Erythroblast (primary cell): ENCODE measurements at regions not wholly inside any gene's neighbourhood (a gene's known extent, or its start where the extent isn't known, plus 50 kb on each side); places are given as distances from the start of the nearest gene placed in this dataset.
"Not testable (repeated sequence)": the region's sequence is repeated elsewhere in the genome, so short reads cannot be mapped to it uniquely, and the experiment has no call there.

Experiments used
- DNase-seq, 2 experiments: peaks; one replicate each; lab custom pipeline; 2025; lab: John Stamatoyannopoulos, UW
- GATA1 ChIP-seq: IDR thresholded peaks from 2 replicates; pipeline ENCODE4 v1.6.1; 2011; ENCODE audit warnings: low read depth, mild to moderate bottlenecking, control low read depth, low read length, moderate library complexity
- POLR2A ChIP-seq: IDR thresholded peaks from 2 replicates; pipeline ENCODE4 v1.6.1; 2011; ENCODE audit warnings: mild to moderate bottlenecking, low read length

DNA sequence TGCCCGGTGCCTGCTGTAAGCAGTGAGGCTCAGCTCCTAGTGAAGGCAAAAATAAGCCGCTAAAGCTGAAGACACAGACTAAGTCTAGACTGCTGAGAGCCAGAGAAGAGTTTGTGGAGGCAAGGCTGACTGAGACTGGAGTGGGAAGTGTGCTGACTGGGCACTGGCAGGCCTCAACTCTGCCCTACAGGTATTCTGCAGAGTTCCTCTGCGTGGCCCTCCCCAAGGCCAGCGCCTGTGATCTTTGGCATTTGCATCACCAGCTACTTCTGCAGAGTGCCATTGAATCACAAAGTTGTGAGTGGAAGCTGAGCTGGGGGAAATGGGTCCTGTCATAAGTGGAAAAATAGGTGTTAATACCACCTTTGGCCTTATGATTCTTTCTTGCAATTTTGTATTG is 905.7 kb downstream of the PLA2G4A start:
- no peak for DNase-seq
- TF ChIP-seq POLR2A (no peak), GATA1 (no peak)

DNA sequence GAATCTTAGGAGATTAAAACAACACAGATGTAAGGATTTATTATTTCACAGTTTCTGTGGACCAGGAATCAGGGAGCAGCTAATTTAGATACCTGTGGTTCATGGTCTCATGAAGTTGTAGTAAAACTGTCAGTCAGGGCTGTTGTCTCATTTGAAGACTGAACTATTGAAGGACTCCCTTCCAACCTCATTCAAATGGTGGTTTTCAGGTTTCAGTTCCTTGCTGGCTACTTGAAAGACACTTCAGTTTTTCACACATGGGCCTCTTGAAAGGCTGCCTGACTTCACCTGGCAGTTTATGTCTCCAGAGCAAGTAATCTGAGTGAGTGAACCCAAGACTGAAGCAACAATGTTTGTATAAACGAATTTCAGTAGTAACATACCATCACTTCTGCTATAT is 915.9 kb downstream of the PLA2G4A start:
- no peak for DNase-seq
- TF ChIP-seq POLR2A (no peak), GATA1 (no peak)

DNA sequence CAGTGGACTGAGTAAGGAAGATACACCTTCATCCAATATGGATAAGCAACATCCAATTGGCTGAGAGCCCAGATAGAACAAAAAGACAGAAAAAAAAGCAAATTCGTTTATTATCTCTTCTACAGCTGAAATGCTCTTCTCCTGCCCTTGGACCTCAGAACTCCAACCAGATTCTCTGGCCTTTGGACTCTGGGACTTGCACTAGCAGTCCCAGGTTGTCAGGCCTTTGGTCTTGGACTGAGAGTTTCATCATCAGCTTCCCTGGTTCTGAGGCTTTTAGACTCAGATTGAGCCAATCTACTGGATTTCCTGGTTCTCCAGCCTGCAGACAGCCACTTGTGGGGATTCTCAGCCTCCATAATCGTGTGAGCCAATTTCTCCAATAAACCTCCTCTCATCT is 926.8 kb downstream of the PLA2G4A start:
- DNase-seq = no peak
- TF ChIP-seq GATA1 = no peak
- no peak for TF ChIP-seq POLR2A

DNA sequence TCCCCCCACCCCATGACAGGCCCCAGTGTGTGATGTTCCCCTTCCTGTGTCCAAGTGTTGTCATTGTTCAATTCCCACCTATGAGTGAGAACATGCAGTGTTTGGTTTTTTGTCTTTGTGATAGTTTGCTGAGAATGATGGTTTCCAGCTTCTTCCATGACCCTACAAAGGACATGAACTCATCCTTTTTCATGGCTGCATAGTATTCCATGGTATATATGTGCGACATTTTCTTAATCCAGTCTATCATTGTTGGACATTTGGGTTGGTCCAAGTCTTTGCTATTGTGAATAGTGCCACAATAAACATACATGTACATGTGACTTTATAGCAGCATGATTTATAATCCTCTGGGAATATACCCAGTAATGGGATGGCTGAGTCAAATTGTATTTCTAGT is 927.9 kb downstream of the PLA2G4A start:
- not testable (repeated sequence) for DNase-seq

DNA sequence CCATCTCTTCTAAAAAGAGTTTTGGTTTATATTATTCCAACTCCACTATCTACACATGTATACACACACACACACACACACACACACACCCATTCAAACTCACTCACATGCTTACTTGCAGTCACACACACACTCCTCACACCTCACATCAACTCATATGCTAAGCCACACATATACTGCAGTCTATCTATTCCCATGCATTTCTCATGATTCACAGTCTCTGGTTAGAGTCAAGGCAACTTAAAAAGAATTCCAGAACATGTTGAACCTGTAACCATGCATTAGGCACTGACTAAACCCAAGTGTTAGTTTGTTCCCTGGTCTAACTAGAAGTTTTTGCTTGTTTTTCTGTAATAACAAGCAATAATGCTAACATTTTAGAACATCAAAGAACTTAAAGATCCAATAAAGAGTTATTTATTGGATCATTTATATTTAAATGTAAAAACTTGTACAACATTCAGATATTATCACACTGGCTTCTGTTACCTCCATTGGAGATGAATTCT is 931.1 kb downstream of the PLA2G4A start:
- DNase-seq = no peak
- TF ChIP-seq GATA1 (no peak), POLR2A (no peak)

DNA sequence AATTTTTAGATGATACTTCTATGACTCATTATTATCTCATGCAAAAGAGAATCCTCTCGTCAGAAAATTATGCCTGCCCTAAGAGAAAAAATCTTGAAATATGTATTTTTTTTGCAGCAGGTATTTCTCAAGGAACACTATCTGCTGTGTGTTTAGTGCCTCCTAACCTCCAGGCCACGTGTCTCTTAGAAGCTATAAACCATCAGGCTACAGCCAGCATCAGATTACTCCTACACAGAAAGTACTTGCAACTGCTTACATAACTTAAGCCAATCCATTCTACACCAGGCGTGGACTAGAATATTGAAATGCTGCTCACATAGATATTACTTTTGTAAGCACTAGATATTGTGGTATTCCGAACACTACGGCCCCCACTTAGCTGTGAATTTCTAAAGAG is 933.4 kb downstream of the PLA2G4A start:
- no peak for DNase-seq

DNA sequence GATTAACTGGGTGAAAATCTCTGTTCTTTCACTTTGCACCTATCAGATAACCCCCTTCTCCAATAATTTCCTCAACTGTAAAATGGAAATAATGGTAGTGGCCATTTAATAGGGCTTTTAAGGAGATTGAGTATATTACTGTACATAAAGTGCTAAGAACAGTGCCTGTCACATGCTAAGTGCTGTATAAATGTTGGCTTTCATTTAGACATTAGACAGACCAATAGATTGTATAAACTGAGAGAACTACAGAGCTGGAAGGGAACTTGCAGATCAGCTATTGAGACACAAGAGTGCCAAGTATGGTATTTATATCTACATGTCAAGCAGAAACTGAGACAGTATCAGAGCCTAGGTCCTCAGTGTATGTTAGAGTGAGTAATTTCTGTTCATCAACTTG is 934.7 kb downstream of the PLA2G4A start:
- no peak for DNase-seq
- TF ChIP-seq POLR2A (no peak), GATA1 (no peak)

More for the DNA sequence above, 933.4 kb downstream of the PLA2G4A start:
- no peak for TF ChIP-seq POLR2A
- TF ChIP-seq GATA1 = no peak

DNA sequence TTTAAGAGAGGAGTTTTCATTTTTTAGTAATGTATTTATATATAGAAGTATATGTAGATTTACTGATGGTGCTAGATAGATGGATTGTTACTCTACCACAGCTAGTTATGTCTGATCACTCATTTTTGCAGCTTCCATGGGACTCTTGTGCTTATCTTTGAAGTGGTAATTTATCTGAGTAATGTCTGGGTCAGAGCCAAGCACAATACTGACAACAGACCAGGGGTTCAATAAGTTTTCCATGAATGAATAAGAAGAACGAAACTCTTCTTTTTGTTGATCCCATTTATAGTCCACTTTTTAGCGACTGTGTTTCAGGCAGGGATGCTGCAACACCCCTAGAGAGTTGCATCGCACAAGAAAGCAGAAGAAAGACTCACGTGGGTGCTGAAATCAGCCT is 935.2 kb downstream of the PLA2G4A start:
- no peak for TF ChIP-seq POLR2A
- no peak for DNase-seq

DNA sequence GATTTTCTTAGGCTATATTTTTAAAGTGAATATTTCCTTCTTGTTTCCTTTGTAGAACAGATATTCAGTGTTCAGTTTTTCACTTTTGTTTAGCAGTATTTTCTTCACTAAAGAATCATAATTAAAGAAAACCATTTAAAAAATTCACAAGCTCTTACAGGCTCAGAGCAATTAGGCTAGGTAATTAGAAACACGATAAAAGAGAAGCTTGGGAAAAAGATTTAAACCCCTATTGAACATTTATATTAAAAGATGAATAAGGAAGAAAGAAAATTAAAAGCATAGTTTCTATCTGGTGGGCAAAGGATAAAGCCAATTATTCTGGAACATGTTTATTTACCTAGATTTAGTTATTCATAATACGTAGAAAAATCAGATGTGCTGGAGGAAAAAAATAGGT is 942.6 kb downstream of the PLA2G4A start:
- DNase-seq = no peak
- TF ChIP-seq GATA1 (no peak), POLR2A (no peak)

DNA sequence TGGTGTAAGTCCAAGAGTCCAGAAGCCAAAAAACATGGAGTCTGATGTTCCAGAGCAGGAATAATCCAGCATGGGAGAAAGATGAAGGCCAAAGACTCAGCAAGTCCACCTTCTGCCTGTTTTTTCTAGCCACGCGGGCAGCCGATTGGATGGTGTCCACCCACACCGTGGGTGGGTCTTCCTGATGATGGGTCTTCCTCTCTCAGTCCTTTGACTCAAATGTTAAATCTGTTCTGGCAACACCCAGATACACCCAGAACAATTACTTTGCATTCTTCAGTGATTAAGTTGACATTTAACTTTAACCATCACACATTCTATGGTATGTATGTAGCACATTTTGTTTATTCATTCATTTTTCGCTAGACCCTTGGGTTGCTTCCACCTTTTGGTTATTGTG is 944.4 kb downstream of the PLA2G4A start:
- no peak for TF ChIP-seq POLR2A
- no peak for TF ChIP-seq GATA1
- no peak for DNase-seq

DNA sequence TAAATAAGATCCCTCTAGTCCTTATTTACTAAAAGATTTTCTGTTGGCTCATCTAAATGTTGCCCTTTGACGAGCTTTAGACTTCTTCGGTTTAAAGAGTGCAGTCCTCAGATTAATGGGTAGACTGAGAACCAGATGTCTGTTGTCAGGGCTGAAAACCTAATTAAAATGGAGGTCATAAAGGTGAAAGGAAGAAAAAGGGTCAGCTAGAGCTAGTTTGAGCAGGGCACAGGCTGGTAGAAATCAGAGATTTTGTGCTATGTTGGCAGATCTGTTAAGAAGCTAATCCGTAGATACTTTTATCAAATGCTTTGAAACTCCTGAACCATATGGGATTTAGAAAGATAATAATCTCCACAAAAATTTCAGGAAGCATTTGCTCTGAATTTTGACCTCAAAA is 959.0 kb downstream of the PLA2G4A start:
- TF ChIP-seq POLR2A (no peak), GATA1 (no peak)
- no peak for DNase-seq

DNA sequence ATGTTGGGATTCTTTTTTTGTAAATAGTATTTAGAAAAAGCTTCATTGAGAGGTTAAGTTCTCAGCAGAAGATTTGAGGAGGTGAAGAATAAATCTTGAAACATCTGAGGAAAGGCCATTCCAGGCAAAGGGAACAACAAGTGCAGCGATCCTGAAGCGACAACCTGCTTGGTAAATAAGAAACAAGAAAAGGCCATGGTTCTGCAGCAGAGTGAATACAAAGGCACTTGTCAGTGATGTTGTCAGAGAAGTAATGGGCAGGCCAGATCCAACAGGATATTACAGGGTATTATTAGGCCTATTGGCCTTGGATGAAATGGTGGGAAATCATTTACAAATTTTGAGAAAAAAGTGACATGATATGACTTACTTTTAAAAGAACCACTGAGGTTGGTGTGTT is 960.0 kb downstream of the PLA2G4A start:
- no peak for DNase-seq
- no peak for TF ChIP-seq POLR2A
- no peak for TF ChIP-seq GATA1

DNA sequence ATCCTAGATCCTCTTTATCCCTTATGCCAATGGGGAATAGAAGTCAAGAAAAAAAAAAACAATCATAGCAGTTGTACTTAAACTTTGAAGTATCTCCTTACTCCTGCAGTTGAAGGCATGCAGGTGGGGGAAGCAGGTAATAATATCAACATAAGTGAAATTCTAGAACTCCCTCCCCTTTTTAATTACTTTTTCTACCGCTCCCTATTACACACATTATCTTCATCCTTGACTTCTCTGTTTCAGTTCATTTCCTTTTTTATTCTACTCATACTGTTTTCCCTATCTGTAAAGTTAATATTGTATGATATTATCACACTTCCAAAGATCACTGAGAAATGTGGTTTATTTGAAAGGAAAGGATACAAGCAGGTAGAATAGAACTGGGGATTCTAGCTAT is 962.0 kb downstream of the PLA2G4A start:
- TF ChIP-seq GATA1 (no peak), POLR2A (no peak)
- DNase-seq = no peak

DNA sequence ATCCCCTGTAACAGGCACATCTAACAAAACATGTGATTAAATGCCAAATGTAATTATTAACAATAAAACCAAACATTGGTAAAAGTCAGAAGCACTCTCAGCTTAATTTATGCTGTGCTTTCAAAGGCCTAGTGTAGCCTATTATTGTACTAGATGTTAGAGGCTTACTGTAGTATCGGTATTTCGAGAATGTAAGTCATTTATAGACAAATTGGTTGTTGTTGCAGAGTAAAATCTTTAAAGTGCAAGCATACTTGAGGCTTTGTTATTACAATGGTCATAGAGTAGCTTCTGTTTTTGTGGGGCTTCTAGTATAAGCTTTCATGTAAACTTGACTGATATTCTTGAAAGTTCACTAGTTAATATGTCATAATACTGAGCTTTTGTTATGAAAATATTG is 965.8 kb downstream of the PLA2G4A start:
- no peak for DNase-seq
- TF ChIP-seq GATA1 (no peak), POLR2A (no peak)

DNA sequence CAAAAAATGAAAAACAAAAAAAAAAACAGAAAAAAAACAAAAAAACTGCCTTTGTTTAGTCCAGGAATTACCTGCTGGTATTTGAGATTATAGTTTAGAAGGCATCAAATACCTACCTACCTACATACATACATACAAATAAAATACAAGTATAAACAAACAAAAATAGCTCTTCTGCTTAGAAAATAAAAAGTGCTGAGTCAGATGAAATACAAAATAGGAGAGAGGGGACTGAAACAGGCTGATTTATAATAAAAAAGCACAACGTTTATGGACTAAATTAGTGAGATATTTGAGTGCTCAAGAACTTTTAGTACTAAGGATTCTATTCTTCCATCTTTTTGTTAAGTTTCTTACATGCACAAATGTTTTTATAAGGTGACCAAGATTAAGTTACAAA is 980.8 kb downstream of the PLA2G4A start:
- no peak for DNase-seq
- no peak for TF ChIP-seq POLR2A
- TF ChIP-seq GATA1 = no peak

DNA sequence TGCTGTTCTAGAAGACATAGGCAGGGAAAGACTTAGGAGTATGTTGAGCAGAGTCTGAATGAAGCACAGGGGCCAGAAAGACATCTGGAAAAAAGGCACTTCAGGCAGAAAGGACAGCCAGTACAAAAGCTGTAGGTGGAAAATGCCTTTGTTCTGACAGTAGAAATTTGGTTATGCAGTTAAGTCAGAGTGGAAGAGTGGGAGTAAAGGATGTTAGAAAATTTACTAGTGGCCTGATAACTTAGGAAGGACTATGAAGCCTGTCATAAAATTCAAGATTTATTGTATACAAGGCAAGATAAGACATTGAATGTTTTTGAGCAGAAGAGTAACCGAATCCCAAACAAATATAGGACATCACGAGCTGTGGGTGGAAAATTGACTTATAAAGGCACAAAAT is 987.9 kb downstream of the PLA2G4A start:
- TF ChIP-seq GATA1 (no peak), POLR2A (no peak)
- DNase-seq = no peak
